Endodermal cell (in vitro differentiated cells): ENCODE measurements at regions not wholly inside any gene's neighbourhood (a gene's known extent, or its start where the extent isn't known, plus 50 kb on each side); places are given as distances from the start of the nearest gene placed in this dataset.
A peak's percentile ranks its signal among the peaks of the same experiment; 100 is the strongest.

Source experiments
- DNase-seq: peaks from one replicate; pipeline ENCODE4 v3.0.0-alpha.2; 2017
- H3K27ac ChIP-seq: 2 replicates; pipeline ENCODE4 v1.5.1; 2013; ENCODE audit warnings: mild to moderate bottlenecking, low read depth, low read length, moderate library complexity
- H3K27me3 ChIP-seq: 2 replicates; pipeline ENCODE4 v1.6.1; 2013; ENCODE audit warnings: mild to moderate bottlenecking, low read length, moderate library complexity; ENCODE audit not compliant: insufficient read depth, control insufficient read depth, poor library complexity, severe bottlenecking
- H3K36me3 ChIP-seq: 2 replicates; pipeline ENCODE4 v1.7.0; 2013; ENCODE audit warnings: mild to moderate bottlenecking, low read length, moderate library complexity; ENCODE audit not compliant: control insufficient read depth, insufficient read depth
- H3K4me1 ChIP-seq: one replicate; pipeline ENCODE4 v1.7.0; 2013; ENCODE audit warnings: low read length; ENCODE audit not compliant: control insufficient read depth, insufficient read depth
- H3K4me3 ChIP-seq: 2 replicates; pipeline ENCODE4 v1.5.1; 2013; ENCODE audit warnings: mild to moderate bottlenecking, low read length, moderate library complexity
- H3K9ac ChIP-seq: 2 replicates; pipeline ENCODE4 v1.6.1; 2013; ENCODE audit warnings: mild to moderate bottlenecking, low read length, moderate library complexity; ENCODE audit not compliant: poor library complexity, severe bottlenecking; ENCODE audit errors: extremely low read depth
- H3K9me3 ChIP-seq: 2 replicates; pipeline ENCODE4 v1.6.1; 2013; ENCODE audit warnings: mild to moderate bottlenecking, low read length, moderate library complexity; ENCODE audit not compliant: control insufficient read depth
- H3K27ac Mint-ChIP-seq: 2 replicates; pipeline ENCODE4 v1.8.0; 2020; ENCODE audit warnings: mixed read lengths
- H3K27me3 Mint-ChIP-seq: 2 replicates; pipeline ENCODE4 v1.8.0; 2021; ENCODE audit warnings: mild to moderate bottlenecking, mixed read lengths; ENCODE audit not compliant: insufficient read depth
- H3K36me3 Mint-ChIP-seq: 2 replicates; pipeline ENCODE4 v1.8.0; 2020; ENCODE audit warnings: low read depth, mixed read lengths
- H3K4me1 Mint-ChIP-seq: 2 replicates; pipeline ENCODE4 v1.8.0; 2020; ENCODE audit warnings: mixed read lengths
- H3K4me3 Mint-ChIP-seq: 2 replicates; pipeline ENCODE4 v1.8.0; 2020; ENCODE audit warnings: mild to moderate bottlenecking, moderate library complexity, mixed read lengths
- H3K9me3 Mint-ChIP-seq: 2 replicates; pipeline ENCODE4 v1.8.0; 2020; ENCODE audit warnings: mild to moderate bottlenecking, mixed read lengths
- CTCF ChIP-seq: fragments of 200-600 bp; sonication (generic); conservative IDR thresholded peaks from 2 replicates; pipeline ENCODE4 v1.5.0; 2021; ENCODE audit warnings: antibody characterized with exemption, mild to moderate bottlenecking
- WGBS, 2 experiments: methylation state at CpG; one replicate each; pipeline versions ENCODE4 v1.1.5 to v1.1.7; 2013; ENCODE audit warnings: missing lambda C conversion rate in 2 of 2, mixed read lengths in 1 of 2; ENCODE audit not compliant: insufficient coverage in 1 of 2, insufficient read length in 1 of 2; 5-methylcytosine and 5-hydroxymethylcytosine counted together

- Histone ChIP-seq H3K27me3 (no peaks in the 10 kb centered on the region), H3K4me3 (no peak overlapping the region), H3K36me3 (no peaks in the 10 kb centered on the region), H3K4me1 (no peaks in the 10 kb centered on the region), H3K27ac (no peak overlapping the region), H3K9ac (no peak overlapping the region), H3K9me3 (no peaks in the 10 kb centered on the region)
- DNase-seq = no peak
- Mint-ChIP-seq H3K27me3 (no peaks in the 10 kb centered on the region), H3K27ac (no peak overlapping the region), H3K9me3 (no peaks in the 10 kb centered on the region), H3K4me3 (no peak overlapping the region), H3K36me3 (no peaks in the 10 kb centered on the region), H3K4me1 (peaks cover 2% of the 10 kb centered on the region)
- peak; percentile 77 for TF ChIP-seq CTCF
- WGBS, 2 experiments = no CpG with 5 or more reads among the region's 1 CpG
Measured at GRCh38 chr2:57376985-57377384, 669.6 kb upstream of the VRK2 start.

DNA sequence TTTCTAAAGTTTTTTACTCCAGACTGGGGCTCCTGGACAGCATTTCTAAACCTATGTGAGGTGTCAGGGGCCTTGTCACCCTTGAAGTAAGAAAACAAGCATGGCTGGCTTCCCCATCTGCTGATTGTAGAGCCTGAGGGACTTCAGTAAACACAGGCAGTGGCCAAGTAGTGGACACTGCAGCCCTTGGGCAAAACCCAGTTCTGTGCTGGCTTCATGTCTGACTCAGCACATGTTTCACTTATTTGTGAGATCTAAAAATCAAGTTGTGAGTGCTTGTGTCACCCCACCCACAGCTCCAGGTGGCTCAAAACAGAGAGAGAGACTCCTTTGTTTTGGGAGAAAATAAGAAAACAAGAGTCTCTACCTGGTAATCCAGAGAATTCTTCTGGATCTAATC, 660.3 kb upstream of the VRK2 start:
- no peak overlapping the region for H3K27ac Mint-ChIP-seq
- Histone ChIP-seq H3K4me1 (no peaks in the 10 kb centered on the region), H3K9ac (no peak overlapping the region), H3K36me3 (no peaks in the 10 kb centered on the region), H3K27ac (no peak overlapping the region), H3K27me3 (no peaks in the 10 kb centered on the region), H3K4me3 (no peak overlapping the region), H3K9me3 (no peaks in the 10 kb centered on the region)
- DNase-seq = no peak
- peaks cover 2% of the 10 kb centered on the region for H3K9me3 Mint-ChIP-seq
- no peaks in the 10 kb centered on the region for H3K36me3 Mint-ChIP-seq
- H3K4me3 Mint-ChIP-seq = no peak overlapping the region
- peaks cover 5% of the 10 kb centered on the region for H3K4me1 Mint-ChIP-seq
- H3K27me3 Mint-ChIP-seq = no peaks in the 10 kb centered on the region
- no peak for TF ChIP-seq CTCF

- H3K27ac Mint-ChIP-seq = no peak overlapping the region
- H3K4me1 ChIP-seq = no peaks in the 10 kb centered on the region
- no peak overlapping the region for H3K4me3 Mint-ChIP-seq
- no peaks in the 10 kb centered on the region for H3K36me3 ChIP-seq
- no peak overlapping the region for H3K9ac ChIP-seq
- no peaks in the 10 kb centered on the region for H3K9me3 ChIP-seq
- no peaks in the 10 kb centered on the region for H3K27me3 ChIP-seq
- no peak overlapping the region for H3K4me3 ChIP-seq
- no peaks in the 10 kb centered on the region for H3K36me3 Mint-ChIP-seq
- 87 to 92% methylated on average over 7 to 9 of the region's 9 CpGs for WGBS, 2 experiments
- no peak for TF ChIP-seq CTCF
- H3K27ac ChIP-seq = no peak overlapping the region
- no peaks in the 10 kb centered on the region for H3K27me3 Mint-ChIP-seq
- no peaks in the 10 kb centered on the region for H3K4me1 Mint-ChIP-seq
- no peaks in the 10 kb centered on the region for H3K9me3 Mint-ChIP-seq
- peak; percentile 59 for DNase-seq
Measured at GRCh38 chr2:57396355-57397098, 650.1 kb upstream of the VRK2 start.
